ENCODE measurements at regions not wholly inside any gene's neighbourhood (a gene's known extent, or its start where the extent isn't known, plus 50 kb on each side); places are given as distances from the start of the nearest gene placed in this dataset.

GRCh38 chr7:42432644-42433043 is 195.6 kb upstream of the GLI3 start:
- TF ChIP-seq CTCF (IDR thresholded peaks at IDR 0.05), result no peak
- no peak for TF ChIP-seq POLR2A (IDR thresholded peaks at IDR 0.05)
- TF ChIP-seq EP300 (IDR thresholded peaks at IDR 0.05), result no peak
- no peak for TF ChIP-seq POLR2AphosphoS5 (IDR thresholded peaks at IDR 0.05)

Data from suprapubic skin (tissue), 4 donors.